LNCAP (cell line): ENCODE measurements at regions not wholly inside any gene's neighbourhood (a gene's known extent, or its start where the extent isn't known, plus 50 kb on each side); places are given as distances from the start of the nearest gene placed in this dataset.

ENCODE experiments used
- CTCF ChIP-seq: fragments of 450-650 bp; IDR thresholded peaks from 2 replicates; pipeline ENCODE4 v1.5.1; 2017; ENCODE audit warnings: mild to moderate bottlenecking

DNA sequence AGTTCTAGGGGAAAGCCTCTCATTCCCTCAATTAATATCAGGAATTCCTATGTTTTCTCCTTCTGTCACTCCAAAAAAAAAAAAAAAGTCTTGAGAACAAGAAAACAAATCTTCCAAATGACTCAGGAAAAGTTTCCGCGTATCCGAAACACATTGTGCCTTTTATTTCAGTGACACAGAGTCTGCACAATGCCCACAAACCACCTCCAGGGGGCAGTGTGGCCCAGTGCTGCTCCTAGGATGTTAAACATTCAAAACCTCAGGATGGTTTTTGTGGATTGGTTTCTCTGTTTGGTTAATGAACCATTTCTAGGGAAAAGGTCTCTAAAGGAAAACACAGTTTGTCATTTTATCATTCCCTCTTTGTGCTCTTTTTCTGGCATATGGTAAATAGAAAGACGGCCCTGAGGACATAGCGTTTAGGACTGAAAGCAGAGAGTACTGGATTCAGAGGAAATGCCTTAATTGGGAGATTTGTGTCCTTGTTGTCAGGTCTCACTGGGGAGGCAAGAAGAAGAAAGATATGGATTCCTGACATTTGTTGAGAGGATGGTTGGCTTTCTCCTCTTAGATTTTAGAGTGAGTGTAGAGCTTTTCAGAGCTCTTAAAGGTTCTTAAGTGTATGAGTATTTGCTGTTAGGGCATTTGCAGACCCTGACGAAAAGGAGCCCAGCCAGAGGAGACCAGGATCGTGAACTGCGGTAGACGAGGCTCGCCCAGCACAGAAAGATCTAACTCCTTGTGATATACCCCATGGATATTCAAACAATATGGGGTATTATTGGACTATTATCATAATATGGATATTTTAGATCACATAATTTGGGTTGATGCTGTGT is 65.7 kb upstream of the MAP9 start:
- TF ChIP-seq CTCF = peak; percentile 91

- TF ChIP-seq CTCF = no peak
Observed at GRCh38 chr4:155441475-155441874, 64.7 kb upstream of the MAP9 start.

- no peak for TF ChIP-seq CTCF
Observed at GRCh38 chr4:155434904-155435303, 58.1 kb upstream of the MAP9 start.

DNA sequence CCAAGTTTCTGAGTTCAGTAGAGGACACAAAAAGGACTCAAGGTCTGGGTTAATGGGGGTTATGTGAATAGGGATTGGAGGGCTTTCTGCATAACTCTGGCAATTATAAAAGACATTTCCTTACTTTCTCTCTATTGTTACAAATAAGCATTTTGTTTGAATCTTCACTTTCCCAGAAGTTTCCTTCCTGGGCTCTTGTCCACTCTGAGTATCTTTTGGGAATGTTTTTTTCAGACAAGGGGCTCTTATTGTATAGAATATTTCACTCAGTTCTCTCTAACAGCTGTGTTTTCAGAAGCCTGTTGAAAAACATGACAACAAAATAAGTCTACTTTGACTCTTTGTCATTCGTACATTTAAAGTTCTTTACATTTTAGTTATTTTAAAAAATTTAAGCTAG is 57.6 kb upstream of the MAP9 start:
- no peak for TF ChIP-seq CTCF

- no peak for TF ChIP-seq CTCF
Observed at GRCh38 chr4:155433636-155434360, 57.0 kb upstream of the MAP9 start.

- no peak for TF ChIP-seq CTCF
Observed at GRCh38 chr4:155430895-155431795, 54.4 kb upstream of the MAP9 start.

GRCh38 chr4:155428128-155428527 is 51.4 kb upstream of the MAP9 start:
- no peak for TF ChIP-seq CTCF
